HEK293 (cell line): ENCODE measurements at regions not wholly inside any gene's neighbourhood (a gene's known extent, or its start where the extent isn't known, plus 50 kb on each side); places are given as distances from the start of the nearest gene placed in this dataset.

Experiments
- CTCF ChIA-PET: fragments of 350-600 bp; formaldehyde crosslinking; extraction: SDS; loops from one replicate; lab custom pipeline; 2021; ENCODE audit warnings: antibody characterized with exemption; lab: Yijun Ruan, JAX
- POLR2A ChIA-PET: fragments of 300-600 bp; formaldehyde crosslinking; extraction: SDS; loops from one replicate; lab custom pipeline; 2020; ENCODE audit warnings: antibody characterized with exemption, inconsistent platforms; lab: Yijun Ruan, JAX
- H3K27ac ChIP-seq: fragments of 200-500 bp; sonication (Bioruptor generic); 2 replicates; pipeline ENCODE4 v1.5.1; 2014; ENCODE audit warnings: low read depth, low read length, control low read depth, inconsistent platforms; ENCODE audit errors: extremely low read depth
- H3K36me3 ChIP-seq, 2 experiments: fragments of 200-500 bp in 1 of 2; sonication (Bioruptor generic) in 1 of 2; 1 replicate in 1 of 2; 2 replicates in 1 of 2; pipeline ENCODE4 v1.5.1; 2014 to 2017; ENCODE audit warnings: inconsistent platforms in 2 of 2, low read length in 2 of 2; ENCODE audit not compliant: control insufficient read depth in 2 of 2, insufficient read depth in 1 of 2
- H3K4me1 ChIP-seq: fragments of 200-500 bp; sonication (Bioruptor generic); 2 replicates; pipeline ENCODE4 v1.5.1; 2014; ENCODE audit warnings: mild to moderate bottlenecking, low read length, inconsistent platforms; ENCODE audit not compliant: control insufficient read depth, insufficient read depth
- H3K4me3 ChIP-seq: 2 replicates; pipeline ENCODE4 v1.5.1; 2011; ENCODE audit warnings: low read depth, mild to moderate bottlenecking, control low read depth, low read length, moderate library complexity
- H3K9me3 ChIP-seq: fragments of 200-500 bp; sonication (Bioruptor generic); 2 replicates; pipeline ENCODE4 v1.5.1; 2014; ENCODE audit warnings: low read depth, low read length, inconsistent platforms; ENCODE audit not compliant: control insufficient read depth, insufficient read depth
- BCL11A ChIP-seq: fragments of 450-650 bp; formaldehyde crosslinking; IDR thresholded peaks from 2 replicates; pipeline ENCODE4 v1.5.1; 2016; ENCODE audit warnings: low read depth, missing biosample characterization, missing genetic modification characterization
- GLIS2 ChIP-seq: fragments of 450-650 bp; formaldehyde crosslinking; IDR thresholded peaks from 2 replicates; pipeline ENCODE4 v1.5.1; 2016; ENCODE audit warnings: missing biosample characterization, missing genetic modification characterization
- PRDM1 ChIP-seq: fragments of 450-650 bp; formaldehyde crosslinking; IDR thresholded peaks from 2 replicates; pipeline ENCODE4; 2016; ENCODE audit warnings: missing biosample characterization, missing genetic modification characterization
- SCRT1 ChIP-seq: fragments of 450-650 bp; formaldehyde crosslinking; IDR thresholded peaks from 2 replicates; pipeline ENCODE4 v1.5.1; 2016; ENCODE audit warnings: missing biosample characterization, missing genetic modification characterization, borderline replicate concordance
- ZBTB21 ChIP-seq: fragments of 450-650 bp; formaldehyde crosslinking; IDR thresholded peaks from 2 replicates; pipeline ENCODE4 v1.5.1; 2017; ENCODE audit warnings: missing biosample characterization, missing genetic modification characterization
- ZBTB8A ChIP-seq: fragments of 450-650 bp; formaldehyde crosslinking; IDR thresholded peaks from 2 replicates; pipeline ENCODE4 v1.5.1; 2016; ENCODE audit warnings: missing biosample characterization, missing genetic modification characterization
- ZFP37 ChIP-seq: fragments of 450-650 bp; formaldehyde crosslinking; IDR thresholded peaks from 2 replicates; pipeline ENCODE4 v1.5.1; 2016; ENCODE audit warnings: missing biosample characterization, missing genetic modification characterization
- ZNF112 ChIP-seq: fragments of 450-650 bp; formaldehyde crosslinking; IDR thresholded peaks from 2 replicates; pipeline ENCODE4 v1.5.0; 2017; ENCODE audit warnings: missing biosample characterization, missing genetic modification characterization
- ZNF140 ChIP-seq: fragments of 450-650 bp; formaldehyde crosslinking; IDR thresholded peaks from 2 replicates; pipeline ENCODE4 v1.5.1; 2016; ENCODE audit warnings: missing biosample characterization, missing genetic modification characterization
- ZNF169 ChIP-seq: fragments of 450-650 bp; formaldehyde crosslinking; IDR thresholded peaks from 2 replicates; pipeline ENCODE4 v1.5.1; 2016; ENCODE audit warnings: missing biosample characterization, missing genetic modification characterization
- ZNF174 ChIP-seq: fragments of 450-650 bp; formaldehyde crosslinking; IDR thresholded peaks from 2 replicates; pipeline ENCODE4 v1.5.0; 2017; ENCODE audit warnings: missing biosample characterization, mild to moderate bottlenecking, missing genetic modification characterization
- ZNF211 ChIP-seq: fragments of 450-650 bp; formaldehyde crosslinking; IDR thresholded peaks from 2 replicates; pipeline ENCODE4 v1.5.1; 2016; ENCODE audit warnings: low read depth, missing biosample characterization, missing genetic modification characterization
- ZNF214 ChIP-seq: fragments of 450-650 bp; formaldehyde crosslinking; IDR thresholded peaks from 2 replicates; pipeline ENCODE4 v1.5.1; 2017; ENCODE audit warnings: missing biosample characterization, mild to moderate bottlenecking, missing genetic modification characterization, borderline replicate concordance
- ZNF426 ChIP-seq: fragments of 450-650 bp; formaldehyde crosslinking; IDR thresholded peaks from 2 replicates; pipeline ENCODE4 v1.5.1; 2017; ENCODE audit warnings: missing biosample characterization, missing genetic modification characterization, mild to moderate bottlenecking, inconsistent platforms, moderate library complexity
- ZNF473 ChIP-seq: fragments of 450-650 bp; formaldehyde crosslinking; IDR thresholded peaks from 2 replicates; pipeline ENCODE4 v1.5.1; 2017; ENCODE audit warnings: missing biosample characterization, missing genetic modification characterization
- ZNF48 ChIP-seq: fragments of 450-650 bp; formaldehyde crosslinking; IDR thresholded peaks from 2 replicates; pipeline ENCODE4 v1.5.1; 2016; ENCODE audit warnings: missing biosample characterization, missing genetic modification characterization
- ZNF529 ChIP-seq: fragments of 450-650 bp; formaldehyde crosslinking; IDR thresholded peaks from 2 replicates; pipeline ENCODE4 v1.5.1; 2017; ENCODE audit warnings: missing genetic modification characterization, missing biosample characterization; ENCODE audit not compliant: insufficient replicate concordance
- ZNF548 ChIP-seq: fragments of 450-650 bp; formaldehyde crosslinking; IDR thresholded peaks from 2 replicates; pipeline ENCODE4 v1.5.1; 2016; ENCODE audit warnings: missing biosample characterization, missing genetic modification characterization
- ZNF555 ChIP-seq: fragments of 450-650 bp; formaldehyde crosslinking; conservative IDR thresholded peaks from 2 replicates; pipeline ENCODE4 v1.5.1; 2017; ENCODE audit warnings: missing biosample characterization, mild to moderate bottlenecking, missing genetic modification characterization, inconsistent platforms
- ZNF561 ChIP-seq: fragments of 450-650 bp; IDR thresholded peaks from 2 replicates; pipeline ENCODE4 v1.5.1; 2018; ENCODE audit warnings: missing biosample characterization, missing genetic modification characterization, borderline replicate concordance
- ZNF677 ChIP-seq: fragments of 450-650 bp; IDR thresholded peaks from 2 replicates; pipeline ENCODE4 v1.5.0; 2018; ENCODE audit warnings: missing biosample characterization, mild to moderate bottlenecking, missing genetic modification characterization, moderate library complexity
- ZNF792 ChIP-seq: fragments of 450-650 bp; formaldehyde crosslinking; IDR thresholded peaks from 2 replicates; pipeline ENCODE4 v1.5.1; 2016; ENCODE audit warnings: missing biosample characterization, missing genetic modification characterization
- TF ChIP-seq, protein P1 (sequence below): fragments of 450-650 bp; formaldehyde crosslinking; IDR thresholded peaks from 2 replicates; pipeline ENCODE4 v1.5.1; 2017; ENCODE audit warnings: missing biosample characterization, missing genetic modification characterization
- TF ChIP-seq, protein P2 (sequence below): fragments of 450-650 bp; formaldehyde crosslinking; IDR thresholded peaks from 2 replicates; pipeline ENCODE4 v1.5.1; 2016; ENCODE audit warnings: missing biosample characterization, missing genetic modification characterization
- TF ChIP-seq, protein P3 (sequence below): fragments of 450-650 bp; formaldehyde crosslinking; IDR thresholded peaks from 2 replicates; pipeline ENCODE4 v1.5.1; 2016; ENCODE audit warnings: missing biosample characterization, missing genetic modification characterization
- TF ChIP-seq, protein P4 (sequence below): fragments of 450-650 bp; IDR thresholded peaks from 2 replicates; pipeline ENCODE4 v1.5.1; 2018; ENCODE audit warnings: missing biosample characterization, missing genetic modification characterization
- TF ChIP-seq, protein P5 (sequence below): fragments of 450-650 bp; formaldehyde crosslinking; IDR thresholded peaks from 2 replicates; pipeline ENCODE4 v1.5.1; 2016; ENCODE audit warnings: missing biosample characterization, missing genetic modification characterization

DNA sequence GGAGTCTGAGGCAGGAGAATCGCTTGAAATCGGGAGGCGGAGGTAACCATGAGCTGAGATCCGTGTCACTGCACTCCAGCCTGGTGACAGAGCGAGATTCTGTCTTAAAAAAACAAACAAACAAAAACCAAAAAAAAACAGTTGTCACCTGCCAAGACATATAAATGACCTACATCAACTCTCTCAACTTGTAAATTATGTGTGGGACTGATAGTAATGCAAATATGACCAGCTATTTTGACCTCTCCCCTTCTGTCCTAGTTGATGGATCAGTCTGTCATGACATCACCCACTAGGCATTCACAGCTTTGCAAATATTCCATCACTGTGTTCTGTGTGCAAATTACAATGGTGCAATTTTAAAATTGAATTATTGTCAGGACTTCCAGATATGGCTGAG is 175.4 kb downstream of the EBLN2 start (continued):
- no peak for TF ChIP-seq ZNF211 (tag by site-specific recombination)
- TF ChIP-seq, protein P1, sequence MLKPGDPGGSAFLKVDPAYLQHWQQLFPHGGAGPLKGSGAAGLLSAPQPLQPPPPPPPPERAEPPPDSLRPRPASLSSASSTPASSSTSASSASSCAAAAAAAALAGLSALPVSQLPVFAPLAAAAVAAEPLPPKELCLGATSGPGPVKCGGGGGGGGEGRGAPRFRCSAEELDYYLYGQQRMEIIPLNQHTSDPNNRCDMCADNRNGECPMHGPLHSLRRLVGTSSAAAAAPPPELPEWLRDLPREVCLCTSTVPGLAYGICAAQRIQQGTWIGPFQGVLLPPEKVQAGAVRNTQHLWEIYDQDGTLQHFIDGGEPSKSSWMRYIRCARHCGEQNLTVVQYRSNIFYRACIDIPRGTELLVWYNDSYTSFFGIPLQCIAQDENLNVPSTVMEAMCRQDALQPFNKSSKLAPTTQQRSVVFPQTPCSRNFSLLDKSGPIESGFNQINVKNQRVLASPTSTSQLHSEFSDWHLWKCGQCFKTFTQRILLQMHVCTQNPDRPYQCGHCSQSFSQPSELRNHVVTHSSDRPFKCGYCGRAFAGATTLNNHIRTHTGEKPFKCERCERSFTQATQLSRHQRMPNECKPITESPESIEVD (tag by site-specific recombination): 0 out of 2 replicates have a peak, but pooled peaks have one; percentile 25
- TF ChIP-seq GLIS2 (tag by site-specific recombination): no peak
- TF ChIP-seq ZBTB21 (tag by site-specific recombination): peak; percentile 32; the same call in 1 of the 2 replicates
- no peak for TF ChIP-seq BCL11A (tag by site-specific recombination)

DNA sequence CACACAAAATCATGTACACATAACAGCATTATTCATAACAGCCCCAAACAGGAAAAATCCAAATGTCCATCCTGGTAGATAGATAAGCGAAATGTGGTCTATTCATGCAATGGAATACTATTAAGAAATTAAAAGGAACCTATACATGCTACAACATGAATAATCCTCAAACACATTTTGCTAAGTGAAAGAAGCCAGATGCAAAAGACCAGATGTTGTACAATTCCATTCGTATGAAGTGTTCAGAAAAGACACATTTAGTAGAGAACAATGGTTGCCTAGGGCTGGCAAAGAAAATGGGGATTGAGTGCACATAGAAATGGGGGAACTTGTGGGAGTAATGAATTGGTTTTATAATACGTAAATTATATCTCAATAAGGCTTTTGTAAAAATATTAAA is 182.3 kb downstream of the EBLN2 start:
- Histone ChIP-seq H3K27ac (no peak overlapping the region), H3K9me3 (no peaks in the 10 kb centered on the region), H3K36me3 (no peaks in the 10 kb centered on the region), H3K4me3 (no peak overlapping the region), H3K4me1 (no peaks in the 10 kb centered on the region)
- TF ChIP-seq, protein P2, sequence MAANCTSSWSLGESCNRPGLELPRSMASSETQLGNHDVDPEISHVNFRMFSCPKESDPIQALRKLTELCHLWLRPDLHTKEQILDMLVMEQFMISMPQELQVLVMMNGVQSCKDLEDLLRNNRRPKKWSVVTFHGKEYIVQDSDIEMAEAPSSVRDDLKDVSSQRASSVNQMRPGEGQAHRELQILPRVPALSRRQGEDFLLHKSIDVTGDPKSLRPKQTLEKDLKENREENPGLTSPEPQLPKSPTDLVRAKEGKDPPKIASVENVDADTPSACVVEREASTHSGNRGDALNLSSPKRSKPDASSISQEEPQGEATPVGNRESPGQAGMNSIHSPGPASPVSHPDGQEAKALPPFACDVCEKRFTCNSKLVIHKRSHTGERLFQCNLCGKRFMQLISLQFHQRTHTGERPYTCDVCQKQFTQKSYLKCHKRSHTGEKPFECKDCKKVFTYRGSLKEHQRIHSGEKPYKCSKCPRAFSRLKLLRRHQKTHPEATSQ (tag by site-specific recombination): no peak
- CTCF ChIA-PET: no interaction called here
- POLR2A ChIA-PET: no interaction called here

DNA sequence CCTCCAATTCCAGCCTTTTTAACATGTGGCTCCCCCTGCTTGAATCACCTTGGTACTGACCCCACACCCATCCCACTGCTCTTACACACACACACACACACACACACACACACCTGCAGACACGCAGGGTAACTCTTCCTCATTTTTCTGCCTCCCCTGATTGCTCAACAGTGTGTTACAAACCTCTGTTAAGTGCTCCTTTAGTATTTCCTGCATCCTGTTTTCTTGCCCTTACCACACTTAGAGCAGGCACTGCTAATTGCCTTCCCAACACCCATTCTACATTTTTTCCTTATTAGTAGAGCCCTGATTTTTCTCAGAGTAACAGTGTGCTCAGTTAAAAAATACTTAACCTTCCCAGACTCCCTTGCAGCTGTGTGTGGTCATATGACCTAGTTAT is 184.0 kb downstream of the EBLN2 start:
- no peaks in the 10 kb centered on the region for H3K9me3 ChIP-seq
- CTCF ChIA-PET: no interaction called here
- POLR2A ChIA-PET: no interaction called here

DNA sequence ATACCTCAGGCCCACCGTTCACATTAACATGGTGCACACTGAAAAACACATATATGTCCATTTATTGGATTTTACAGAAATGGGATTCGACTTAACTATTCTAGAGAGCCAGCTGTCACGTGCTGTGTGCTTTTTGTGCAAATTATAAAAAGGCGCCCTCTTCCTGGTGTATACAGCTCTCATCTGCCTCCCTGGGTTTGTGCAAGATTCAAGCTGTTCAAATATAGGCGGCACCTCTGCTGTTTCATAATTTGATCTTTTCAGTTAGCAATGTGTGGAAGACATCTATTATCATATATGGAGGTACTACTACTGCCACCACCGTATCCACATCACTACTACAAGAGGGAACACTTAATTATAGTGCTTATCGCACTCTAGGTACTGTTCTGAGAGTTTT is 187.6 kb downstream of the EBLN2 start:
- ChIA-PET CTCF (no interaction called here), POLR2A (no interaction called here)
- Histone ChIP-seq H3K27ac (no peak overlapping the region), H3K9me3 (no peaks in the 10 kb centered on the region), H3K4me3 (no peak overlapping the region), H3K36me3 (no peaks in the 10 kb centered on the region), H3K4me1 (no peaks in the 10 kb centered on the region)
- no peak for TF ChIP-seq ZNF561 (tag by site-specific recombination)
- TF ChIP-seq BCL11A (tag by site-specific recombination): no peak
- no peak for TF ChIP-seq ZNF548
- TF ChIP-seq ZNF677 (tag by site-specific recombination): no peak
- TF ChIP-seq ZNF214 (tag by site-specific recombination): no peak
- TF ChIP-seq ZNF169 (tag by site-specific recombination): no peak
- no peak for TF ChIP-seq ZNF140
- TF ChIP-seq, protein P3, sequence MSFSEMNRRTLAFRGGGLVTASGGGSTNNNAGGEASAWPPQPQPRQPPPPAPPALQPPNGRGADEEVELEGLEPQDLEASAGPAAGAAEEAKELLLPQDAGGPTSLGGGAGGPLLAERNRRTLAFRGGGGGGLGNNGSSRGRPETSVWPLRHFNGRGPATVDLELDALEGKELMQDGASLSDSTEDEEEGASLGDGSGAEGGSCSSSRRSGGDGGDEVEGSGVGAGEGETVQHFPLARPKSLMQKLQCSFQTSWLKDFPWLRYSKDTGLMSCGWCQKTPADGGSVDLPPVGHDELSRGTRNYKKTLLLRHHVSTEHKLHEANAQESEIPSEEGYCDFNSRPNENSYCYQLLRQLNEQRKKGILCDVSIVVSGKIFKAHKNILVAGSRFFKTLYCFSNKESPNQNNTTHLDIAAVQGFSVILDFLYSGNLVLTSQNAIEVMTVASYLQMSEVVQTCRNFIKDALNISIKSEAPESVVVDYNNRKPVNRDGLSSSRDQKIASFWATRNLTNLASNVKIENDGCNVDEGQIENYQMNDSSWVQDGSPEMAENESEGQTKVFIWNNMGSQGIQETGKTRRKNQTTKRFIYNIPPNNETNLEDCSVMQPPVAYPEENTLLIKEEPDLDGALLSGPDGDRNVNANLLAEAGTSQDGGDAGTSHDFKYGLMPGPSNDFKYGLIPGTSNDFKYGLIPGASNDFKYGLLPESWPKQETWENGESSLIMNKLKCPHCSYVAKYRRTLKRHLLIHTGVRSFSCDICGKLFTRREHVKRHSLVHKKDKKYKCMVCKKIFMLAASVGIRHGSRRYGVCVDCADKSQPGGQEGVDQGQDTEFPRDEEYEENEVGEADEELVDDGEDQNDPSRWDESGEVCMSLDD (tag by site-specific recombination): no peak

More for the DNA sequence above, 184.0 kb downstream of the EBLN2 start:
- H3K4me3 ChIP-seq: no peak overlapping the region
- H3K27ac ChIP-seq: no peak overlapping the region
- H3K36me3 ChIP-seq: no peaks in the 10 kb centered on the region
- no peaks in the 10 kb centered on the region for H3K4me1 ChIP-seq
- TF ChIP-seq ZNF529 (no peak), SCRT1 (tag by site-specific recombination) (no peak), ZFP37 (tag by site-specific recombination) (no peak), ZNF473 (tag by site-specific recombination) (no peak), ZNF48 (tag by site-specific recombination) (no peak), ZNF112 (tag by site-specific recombination) (no peak), ZNF792 (tag by site-specific recombination) (no peak), ZBTB8A (no peak), PRDM1 (tag by site-specific recombination) (no peak), ZNF174 (tag by site-specific recombination) (no peak), ZNF426 (tag by site-specific recombination) (no peak), ZNF555 (tag by site-specific recombination) (no peak)
- TF ChIP-seq, protein P4, sequence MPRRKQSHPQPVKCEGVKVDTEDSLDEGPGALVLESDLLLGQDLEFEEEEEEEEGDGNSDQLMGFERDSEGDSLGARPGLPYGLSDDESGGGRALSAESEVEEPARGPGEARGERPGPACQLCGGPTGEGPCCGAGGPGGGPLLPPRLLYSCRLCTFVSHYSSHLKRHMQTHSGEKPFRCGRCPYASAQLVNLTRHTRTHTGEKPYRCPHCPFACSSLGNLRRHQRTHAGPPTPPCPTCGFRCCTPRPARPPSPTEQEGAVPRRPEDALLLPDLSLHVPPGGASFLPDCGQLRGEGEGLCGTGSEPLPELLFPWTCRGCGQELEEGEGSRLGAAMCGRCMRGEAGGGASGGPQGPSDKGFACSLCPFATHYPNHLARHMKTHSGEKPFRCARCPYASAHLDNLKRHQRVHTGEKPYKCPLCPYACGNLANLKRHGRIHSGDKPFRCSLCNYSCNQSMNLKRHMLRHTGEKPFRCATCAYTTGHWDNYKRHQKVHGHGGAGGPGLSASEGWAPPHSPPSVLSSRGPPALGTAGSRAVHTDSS (tag by site-specific recombination): no peak
- TF ChIP-seq, protein P5, sequence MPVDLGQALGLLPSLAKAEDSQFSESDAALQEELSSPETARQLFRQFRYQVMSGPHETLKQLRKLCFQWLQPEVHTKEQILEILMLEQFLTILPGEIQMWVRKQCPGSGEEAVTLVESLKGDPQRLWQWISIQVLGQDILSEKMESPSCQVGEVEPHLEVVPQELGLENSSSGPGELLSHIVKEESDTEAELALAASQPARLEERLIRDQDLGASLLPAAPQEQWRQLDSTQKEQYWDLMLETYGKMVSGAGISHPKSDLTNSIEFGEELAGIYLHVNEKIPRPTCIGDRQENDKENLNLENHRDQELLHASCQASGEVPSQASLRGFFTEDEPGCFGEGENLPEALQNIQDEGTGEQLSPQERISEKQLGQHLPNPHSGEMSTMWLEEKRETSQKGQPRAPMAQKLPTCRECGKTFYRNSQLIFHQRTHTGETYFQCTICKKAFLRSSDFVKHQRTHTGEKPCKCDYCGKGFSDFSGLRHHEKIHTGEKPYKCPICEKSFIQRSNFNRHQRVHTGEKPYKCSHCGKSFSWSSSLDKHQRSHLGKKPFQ (tag by site-specific recombination): no peak
